GM19035 (cell line): ENCODE measurements at regions not wholly inside any gene's neighbourhood (a gene's known extent, or its start where the extent isn't known, plus 50 kb on each side); places are given as distances from the start of the nearest gene placed in this dataset.

Experiments used
- ATAC-seq: cut with Tn5 transposase; IDR thresholded peaks from one replicate; pipeline ENCODE4 v1.9.1; 2021; ENCODE audit not compliant: unreplicated experiment

- ATAC-seq = no peak
Measured at GRCh38 chr5:56520986-56521730, 288.0 kb upstream of the ANKRD55 start.

- ATAC-seq = no peak
Measured at GRCh38 chr5:56518820-56519219, 285.7 kb upstream of the ANKRD55 start.

DNA sequence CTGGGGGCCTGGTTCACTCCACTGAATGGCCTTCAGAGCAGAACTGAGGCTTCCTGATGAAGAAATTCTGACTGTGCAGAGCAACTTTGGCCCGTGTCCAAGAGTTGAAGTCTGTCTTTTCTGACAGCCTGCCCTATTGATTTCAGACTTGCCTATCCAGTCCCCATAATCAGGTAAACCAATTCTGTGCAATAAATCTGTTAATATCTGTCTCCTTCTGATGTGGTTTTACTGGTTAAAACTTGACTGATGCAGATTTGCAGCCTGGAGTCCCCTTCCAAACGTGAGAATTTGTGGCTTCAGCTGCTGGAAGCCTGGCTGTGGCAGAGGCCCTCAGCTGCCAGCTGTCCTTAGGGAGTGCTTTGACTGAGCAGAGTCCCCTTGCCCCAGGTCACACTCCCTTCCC is 283.9 kb upstream of the ANKRD55 start:
- no peak for ATAC-seq

GRCh38 chr5:56516441-56516840 is 283.3 kb upstream of the ANKRD55 start:
- no peak for ATAC-seq

- no peak for ATAC-seq
Measured at GRCh38 chr5:56516035-56516434, 282.9 kb upstream of the ANKRD55 start.

DNA sequence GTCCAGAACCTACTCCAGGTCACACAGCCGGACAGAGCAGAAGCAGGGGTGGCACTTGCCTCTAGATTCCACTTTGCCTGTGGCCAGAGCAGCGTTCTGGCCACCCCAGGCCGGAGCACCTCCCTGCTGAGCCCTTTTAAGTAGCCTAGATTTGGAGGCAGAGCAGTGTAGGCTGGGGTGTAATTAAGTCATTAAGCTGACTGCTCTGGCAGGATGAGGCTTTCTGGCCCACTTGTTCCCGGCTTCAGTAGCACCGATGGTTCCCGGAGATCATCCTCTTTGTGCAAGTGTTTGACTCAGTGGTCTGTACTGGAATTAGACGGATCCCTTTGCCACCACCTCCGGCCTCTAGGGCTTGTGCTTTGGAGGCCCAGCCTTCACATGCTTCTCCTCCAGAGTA is 281.9 kb upstream of the ANKRD55 start:
- no peak for ATAC-seq

DNA sequence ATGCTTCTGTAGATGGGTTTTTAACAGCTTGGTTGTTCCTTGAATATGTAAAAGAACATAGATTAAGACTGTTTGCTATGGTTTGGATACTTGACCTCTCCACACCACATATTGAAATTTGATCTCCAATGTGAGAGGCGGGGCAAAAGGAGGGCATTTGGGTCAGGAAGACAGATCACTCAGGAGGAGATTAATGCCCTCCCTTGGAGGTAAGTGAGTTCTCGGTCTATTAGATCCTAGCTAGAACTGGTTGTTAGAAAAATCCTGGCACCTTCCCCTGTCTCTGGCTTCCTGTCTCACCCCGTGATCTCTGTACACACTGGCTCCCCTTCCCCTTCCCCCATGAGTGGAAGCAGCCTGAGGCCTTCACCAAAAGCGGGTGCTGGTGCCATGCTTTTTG is 281.1 kb upstream of the ANKRD55 start:
- no peak for ATAC-seq

DNA sequence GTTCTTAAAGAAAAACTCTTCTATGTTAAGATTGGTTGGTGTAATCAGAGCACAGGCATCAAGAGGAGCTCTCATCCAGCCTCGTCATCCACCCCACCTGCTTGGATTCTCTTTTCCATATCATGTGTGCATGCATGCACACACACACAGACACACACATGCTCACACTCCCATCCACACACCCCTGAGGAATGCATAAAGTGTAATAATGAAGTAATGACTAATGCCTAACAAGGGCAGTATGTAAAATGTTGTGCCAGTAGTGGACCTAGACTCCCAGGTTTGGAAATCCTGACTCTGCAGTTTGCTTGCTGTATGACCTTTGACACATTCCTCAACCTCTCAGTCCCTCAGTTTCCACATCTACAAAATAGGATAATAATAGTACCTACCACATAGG is 280.0 kb upstream of the ANKRD55 start:
- ATAC-seq = no peak

DNA sequence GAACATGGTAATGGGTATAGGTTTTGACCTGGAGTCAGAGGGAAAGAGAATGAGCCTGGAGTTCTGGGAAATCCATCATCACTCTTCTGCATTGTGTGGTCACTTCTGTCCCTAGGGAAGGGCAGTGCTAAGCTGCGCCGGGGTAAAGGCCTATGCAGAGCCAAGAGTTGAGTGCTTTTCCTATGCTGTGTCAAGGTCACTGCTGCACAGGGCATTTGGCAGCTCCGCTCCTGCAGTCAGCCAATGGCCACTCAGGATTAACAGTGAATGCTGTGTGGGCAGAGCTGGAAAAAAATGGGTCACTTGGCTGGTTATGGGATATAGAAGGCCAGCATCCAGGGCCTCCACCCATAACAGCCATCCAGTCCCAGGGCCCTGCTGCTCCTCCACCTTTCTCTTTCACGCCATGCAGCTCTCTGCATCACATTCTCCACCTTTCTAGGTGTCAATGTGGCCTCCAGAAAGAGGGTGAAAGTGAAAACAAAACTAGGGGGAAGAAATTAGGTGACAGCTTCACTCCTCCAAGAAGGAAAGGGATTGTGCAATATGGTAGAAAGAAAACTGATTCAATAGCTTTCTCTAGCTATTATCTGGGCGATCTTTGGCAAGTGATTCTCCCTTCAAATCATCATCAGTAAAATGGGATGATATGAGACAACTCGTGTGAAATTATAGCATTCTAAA is 279.3 kb upstream of the ANKRD55 start:
- no peak for ATAC-seq

DNA sequence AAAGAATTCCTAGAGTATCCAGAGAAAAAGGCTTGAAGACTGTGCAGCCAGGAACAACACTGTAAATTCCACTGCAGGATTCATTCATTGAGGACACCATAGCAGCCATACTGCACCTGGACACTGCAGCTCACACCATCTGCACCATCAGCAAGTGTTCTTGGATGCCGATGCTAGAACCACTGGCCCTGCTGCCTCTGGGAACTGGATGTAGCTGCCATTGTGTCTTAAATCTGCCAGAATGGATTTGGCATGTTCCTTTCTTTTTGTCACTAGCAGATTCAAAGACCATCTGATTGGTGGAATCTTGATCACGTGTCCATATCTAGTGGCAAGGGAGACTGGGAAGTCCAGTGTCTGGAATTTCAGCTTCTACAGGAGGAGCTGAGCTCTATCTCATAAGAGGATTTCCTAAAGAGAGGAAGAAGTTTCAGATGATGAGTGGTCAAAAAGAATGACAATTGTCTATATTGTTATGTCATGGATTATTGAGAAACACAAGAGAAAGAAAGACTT is 278.3 kb upstream of the ANKRD55 start:
- ATAC-seq = no peak

- no peak for ATAC-seq
Measured at GRCh38 chr5:56508249-56508648, 275.1 kb upstream of the ANKRD55 start.

GRCh38 chr5:56507351-56507930 is 274.3 kb upstream of the ANKRD55 start:
- ATAC-seq = no peak

- ATAC-seq = no peak
Measured at GRCh38 chr5:56506211-56506965, 273.3 kb upstream of the ANKRD55 start.

DNA sequence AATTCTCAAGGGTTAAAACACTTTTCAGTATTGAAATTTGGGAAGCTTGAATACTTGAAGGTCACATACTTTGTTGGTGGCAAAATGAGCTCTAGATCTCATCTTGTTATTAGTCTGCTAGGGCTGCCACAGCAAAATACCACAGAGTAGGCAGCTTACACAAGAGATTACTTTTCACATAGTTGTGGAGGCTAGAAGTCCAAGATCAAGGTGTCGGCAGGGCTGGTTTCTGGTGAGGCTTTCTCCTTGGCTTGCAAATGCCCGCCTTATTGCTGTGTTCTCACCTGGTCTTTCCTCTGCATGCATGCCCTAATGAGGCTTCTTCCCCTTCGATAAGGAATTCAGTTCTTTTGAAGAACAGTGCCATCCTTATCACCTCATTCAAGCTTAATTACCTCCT is 270.8 kb upstream of the ANKRD55 start:
- ATAC-seq = no peak

GRCh38 chr5:56501781-56502557 is 268.8 kb upstream of the ANKRD55 start:
- ATAC-seq = no peak

DNA sequence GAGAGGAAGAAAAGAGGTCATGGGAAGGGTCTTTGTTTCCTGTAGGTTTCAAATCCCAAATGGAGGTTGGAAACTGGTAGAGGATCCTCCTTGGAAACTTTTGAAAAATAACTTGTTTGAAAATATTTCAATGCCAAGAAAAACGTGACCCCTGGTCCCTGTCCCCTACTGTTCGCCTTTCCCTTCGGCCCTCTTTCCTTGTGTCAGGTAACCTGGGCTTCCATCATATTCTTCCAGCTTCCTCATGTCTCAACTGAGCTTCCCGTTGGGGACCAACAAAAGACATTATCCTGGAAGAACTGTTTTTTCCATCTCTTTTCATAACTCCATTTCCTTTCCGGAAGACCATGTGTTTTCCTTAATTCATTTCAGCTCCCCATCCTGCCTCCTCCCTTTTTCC is 266.8 kb upstream of the ANKRD55 start:
- no peak for ATAC-seq

GRCh38 chr5:56499491-56499890 is 266.4 kb upstream of the ANKRD55 start:
- no peak for ATAC-seq

- no peak for ATAC-seq
Measured at GRCh38 chr5:56498759-56499395, 265.7 kb upstream of the ANKRD55 start.

DNA sequence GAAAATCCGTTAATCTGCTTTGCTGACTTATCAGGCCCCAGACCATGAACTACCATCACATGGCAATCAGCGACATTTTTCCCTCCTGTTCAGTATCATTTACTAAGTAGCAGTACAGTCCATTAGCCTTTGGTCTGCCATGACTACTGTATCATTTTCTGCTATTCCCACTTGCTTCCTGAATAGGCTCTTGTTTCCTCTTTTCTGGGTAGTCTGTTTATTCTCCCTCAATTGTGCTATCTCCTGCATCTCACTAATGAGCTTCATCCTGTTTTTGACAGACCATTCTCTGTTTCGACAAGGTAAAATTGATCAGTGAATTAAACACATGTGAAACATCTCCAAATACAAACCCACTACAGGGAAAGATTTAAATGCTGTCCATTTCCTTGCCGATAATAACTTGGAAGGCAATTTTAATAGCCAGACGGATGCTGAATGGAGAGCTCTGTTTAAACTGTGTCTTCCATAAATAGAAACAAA is 263.5 kb upstream of the ANKRD55 start:
- ATAC-seq = no peak

DNA sequence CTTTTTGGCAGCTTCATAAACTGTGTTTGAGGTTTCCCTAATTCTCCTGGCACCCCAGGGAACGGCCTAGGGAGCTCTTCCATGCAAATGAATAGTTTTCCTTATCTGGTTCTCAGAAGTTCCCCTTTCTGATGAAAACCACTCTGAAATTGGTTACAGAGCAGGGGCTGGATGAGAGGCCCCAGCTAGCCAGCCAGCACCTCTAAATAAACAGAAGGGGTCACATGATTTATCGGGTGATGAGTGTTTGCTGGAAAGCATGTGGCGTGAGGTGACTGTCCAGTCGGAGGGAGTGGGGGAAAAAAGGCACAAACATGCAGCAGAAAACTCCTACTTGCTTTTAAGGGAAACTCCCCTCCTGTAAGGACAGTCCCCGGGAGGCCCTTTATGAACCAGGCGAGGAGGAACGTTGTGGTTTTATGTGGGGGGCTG is 261.2 kb upstream of the ANKRD55 start:
- ATAC-seq = no peak
